Ovary (tissue), 3 donors: ENCODE measurements at regions not wholly inside any gene's neighbourhood (a gene's known extent, or its start where the extent isn't known, plus 50 kb on each side); places are given as distances from the start of the nearest gene placed in this dataset.

Experiments
- CTCF ChIP-seq, 3 donors: fragments of 450-650 bp in 2 of 3; fragments of 200-600 bp in 1 of 3; IDR thresholded peaks; one replicate each; pipeline versions ENCODE4 v1.5.1 to v1.8.0; 2016 to 2022; ENCODE audit warnings: antibody characterized with exemption in 3 of 3, mild to moderate bottlenecking in 1 of 3
- EP300 ChIP-seq: sonication (generic); formaldehyde crosslinking; IDR thresholded peaks from one replicate; pipeline ENCODE4 v1.6.1; 2017; ENCODE audit warnings: antibody characterized with exemption
- POLR2A ChIP-seq: fragments of 450-650 bp; IDR thresholded peaks from one replicate; pipeline ENCODE4 v1.6.1; 2017; ENCODE audit warnings: antibody characterized with exemption, mild to moderate bottlenecking, moderate library complexity
- donor health status: DM: no; HTN: no; CAD: no.

DNA sequence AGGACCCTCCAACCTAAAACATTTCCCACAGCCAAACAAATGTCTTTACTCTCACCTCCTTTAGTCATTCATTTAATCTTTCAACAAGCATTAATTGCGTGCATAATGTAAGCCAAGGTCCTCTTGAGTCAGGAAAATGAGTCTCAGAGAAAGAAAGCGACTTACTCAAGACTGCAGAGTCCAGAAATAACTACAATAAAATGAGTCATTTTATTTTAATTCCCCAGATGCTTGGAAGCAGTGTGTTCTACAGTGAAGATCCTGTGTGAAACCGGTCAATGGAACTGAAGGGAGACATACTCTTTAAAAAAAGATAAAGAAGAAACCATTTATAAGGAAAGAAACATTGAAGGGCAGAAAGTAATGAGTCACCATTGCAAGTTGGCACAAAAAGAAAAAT lies 513.7 kb downstream of the CDK5RAP2 start:
- TF ChIP-seq CTCF (IDR thresholded peaks at IDR 0.05): no peak
- TF ChIP-seq EP300: no peak
- no peak for TF ChIP-seq POLR2A
